GM18498 (cell line): ENCODE measurements at regions not wholly inside any gene's neighbourhood (a gene's known extent, or its start where the extent isn't known, plus 50 kb on each side); places are given as distances from the start of the nearest gene placed in this dataset.
"Not testable (repeated sequence)": the region's sequence is repeated elsewhere in the genome, so short reads cannot be mapped to it uniquely, and the experiment has no call there.

Source experiments
- ATAC-seq: cut with Tn5 transposase; IDR thresholded peaks from one replicate; pipeline ENCODE4 v1.9.1; 2021; ENCODE audit warnings: mild to moderate bottlenecking, moderate library complexity; ENCODE audit not compliant: unreplicated experiment

- no peak for ATAC-seq
Measured at GRCh38 chr20:2203436-2203835, 92.4 kb upstream of the TGM3 start.

- no peak for ATAC-seq
Measured at GRCh38 chr20:2204021-2204420, 91.8 kb upstream of the TGM3 start.

- ATAC-seq = peak; percentile 81
Measured at GRCh38 chr20:2206957-2207769, 88.6 kb upstream of the TGM3 start.

- ATAC-seq = no peak
Measured at GRCh38 chr20:2207770-2208097, 88.1 kb upstream of the TGM3 start.

- no peak for ATAC-seq
Measured at GRCh38 chr20:2208897-2209296, 86.9 kb upstream of the TGM3 start.

GRCh38 chr20:2210646-2211552, 84.9 kb upstream of the TGM3 start:
- ATAC-seq = no peak

GRCh38 chr20:2212456-2213015, 83.3 kb upstream of the TGM3 start:
- ATAC-seq = no peak

GRCh38 chr20:2213401-2213800, 82.4 kb upstream of the TGM3 start:
- ATAC-seq = no peak

- ATAC-seq = no peak
Measured at GRCh38 chr20:2217857-2218539, 77.8 kb upstream of the TGM3 start.

- ATAC-seq = no peak
Measured at GRCh38 chr20:2219481-2220006, 76.3 kb upstream of the TGM3 start.

GRCh38 chr20:2220298-2220697, 75.5 kb upstream of the TGM3 start:
- no peak for ATAC-seq

GRCh38 chr20:2221921-2222320, 73.9 kb upstream of the TGM3 start:
- no peak for ATAC-seq

- ATAC-seq = no peak
Measured at GRCh38 chr20:2223558-2224367, 72.0 kb upstream of the TGM3 start.

GRCh38 chr20:2224368-2224639, 71.5 kb upstream of the TGM3 start:
- ATAC-seq = no peak

GRCh38 chr20:2227285-2227684, 68.5 kb upstream of the TGM3 start:
- ATAC-seq = not testable (repeated sequence)

- ATAC-seq = no peak
Measured at GRCh38 chr20:2227861-2228260, 67.9 kb upstream of the TGM3 start.

- no peak for ATAC-seq
Measured at GRCh38 chr20:2228926-2229325, 66.9 kb upstream of the TGM3 start.

- no peak for ATAC-seq
Measured at GRCh38 chr20:2230726-2231488, 64.9 kb upstream of the TGM3 start.

- ATAC-seq = no peak
Measured at GRCh38 chr20:2231701-2232100, 64.1 kb upstream of the TGM3 start.
